ENCODE measurements at regions not wholly inside any gene's neighbourhood (a gene's known extent, or its start where the extent isn't known, plus 50 kb on each side); places are given as distances from the start of the nearest gene placed in this dataset.

- Histone ChIP-seq H3K4me1 (ENCODE audit: control insufficient read depth, insufficient read depth, low read length) (no peaks in the 10 kb centered on the region), H3K9ac (ENCODE audit: control insufficient read depth, insufficient read depth, low read length) (no peak overlapping the region), H3K36me3 (ENCODE audit: control insufficient read depth in 2 of 2, insufficient read depth in 2 of 2, low read length in 1 of 2) (no peaks in the 10 kb centered on the region), H3K27ac (ENCODE audit: control insufficient read depth, insufficient read depth) (no peak overlapping the region), H3K27me3 (replicated peaks in 1 of 2; ENCODE audit: control insufficient read depth in 2 of 2, insufficient read depth in 2 of 2, low read length in 1 of 2) (no peaks in the 10 kb centered on the region), H2AFZ (ENCODE audit: control insufficient read depth, low read depth, low read length) (no peak overlapping the region), H3K79me2 (ENCODE audit: control insufficient read depth, insufficient read depth, low read length) (no peaks in the 10 kb centered on the region), H3K4me3 (no peak overlapping the region), H4K20me1 (ENCODE audit: control insufficient read depth, insufficient read depth) (no peaks in the 10 kb centered on the region), H3K4me2 (ENCODE audit: control insufficient read depth, insufficient read depth) (no peak overlapping the region), H3K9me3 (replicated peaks; ENCODE audit: control insufficient read depth, insufficient read depth, low read length) (no peaks in the 10 kb centered on the region)
- BruUV-seq (replicated peaks), result no TSS peak
- intact Hi-C loops (cut with micrococcal nuclease; ENCODE audit: unreplicated experiment) (no loop called here), in situ Hi-C loops (cut with MboI) (no loop called here)
- no peak for FAIRE-seq
- RAD21 ChIA-PET (ENCODE audit: unreplicated experiment), result no interaction called here
- ATAC-seq, result no peak
- POLR2A ChIA-PET, result no interaction called here
- WGBS (ENCODE audit: insufficient coverage, insufficient replicate concordance, low lambda C conversion rate, missing lambda C conversion rate), result 13% methylated on average over 3 of the region's 3 CpGs
- CTCF ChIA-PET, result no interaction called here
- SMC1A ChIA-PET (ENCODE audit: uncharacterized antibody, unreplicated experiment), result no interaction called here
- no peak for DNase-seq (ENCODE audit: low read depth, low spot score)
- TF ChIP-seq GABPA (IDR thresholded peaks at IDR 0.05; ENCODE audit: low read depth) (no peak), SREBF2 (IDR thresholded peaks at IDR 0.05; ENCODE audit: low read length) (no peak), SMARCA5 (IDR thresholded peaks at IDR 0.05) (no peak), MLLT1 (IDR thresholded peaks at IDR 0.05) (no peak), NRF1 (conservative IDR thresholded peaks at IDR 0.05; ENCODE audit: low read depth, low read length) (no peak), RELA (IDR thresholded peaks at IDR 0.05; ENCODE audit: borderline replicate concordance, partially characterized antibody) (no peak), YY1 (IDR thresholded peaks at IDR 0.05; ENCODE audit: low read depth, low read length) (no peak), ZBTB33 (IDR thresholded peaks at IDR 0.05) (no peak), MEF2A (IDR thresholded peaks at IDR 0.05; ENCODE audit: insufficient read depth, low read depth, low read length) (no peak), CUX1 (IDR thresholded peaks at IDR 0.05; ENCODE audit: insufficient replicate concordance, low read depth, low read length) (no peak), BCL11A (IDR thresholded peaks at IDR 0.05; ENCODE audit: low read depth, low read length) (no peak), RFX5 (IDR thresholded peaks at IDR 0.05; ENCODE audit: low read depth, low read length) (no peak), ZSCAN29 (IDR thresholded peaks at IDR 0.05) (no peak), NR2C1 (IDR thresholded peaks at IDR 0.05) (no peak), SMAD5 (IDR thresholded peaks at IDR 0.05; ENCODE audit: low read depth) (no peak)
Measured at GRCh38 chr1:217062586-217062985, 339.4 kb upstream of the ESRRG start.

Data from GM12878 (cell line).